ENCODE measurements at regions not wholly inside any gene's neighbourhood (a gene's known extent, or its start where the extent isn't known, plus 50 kb on each side); places are given as distances from the start of the nearest gene placed in this dataset.
"Not testable (repeated sequence)": the region's sequence is repeated elsewhere in the genome, so short reads cannot be mapped to it uniquely, and the experiment has no call there.

DNA sequence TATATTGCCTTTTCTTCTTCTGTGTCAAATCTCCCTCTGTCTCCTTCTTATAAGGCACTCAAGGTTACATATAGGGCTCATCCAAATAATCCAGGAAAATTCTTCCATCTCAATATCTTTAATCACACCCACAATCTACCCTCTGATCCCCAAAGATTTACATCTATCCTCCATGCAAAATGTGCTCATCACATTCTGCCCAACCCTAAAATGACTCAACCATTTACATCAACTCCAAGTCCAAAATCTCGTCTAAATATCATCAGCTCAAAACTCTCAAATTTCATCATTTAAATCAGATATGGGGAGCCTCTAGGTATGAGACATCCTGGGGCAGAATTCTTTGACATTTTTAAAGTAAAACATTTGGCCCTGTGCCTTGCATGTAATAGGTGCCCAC is 1349.8 kb downstream of the SUCLG1 start:
- DNase-seq = no peak

DNA sequence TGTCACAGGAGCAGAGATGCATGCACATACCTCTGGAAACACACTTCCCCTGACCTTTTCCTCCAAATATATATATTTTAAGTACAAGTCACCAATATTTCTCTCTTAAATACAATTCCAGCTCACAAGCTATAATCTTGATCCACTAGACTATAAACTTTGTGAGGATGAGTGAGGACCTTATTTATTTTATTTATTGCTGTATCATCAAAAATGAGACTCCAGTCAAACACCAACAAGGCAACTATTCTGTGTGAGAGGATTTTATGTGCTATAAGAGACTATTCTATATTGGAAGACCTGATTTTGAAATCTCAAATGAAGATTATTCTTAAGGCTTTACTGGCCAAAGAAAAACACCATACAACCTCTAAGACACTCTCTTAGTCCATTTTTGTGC is 1352.2 kb downstream of the SUCLG1 start:
- DNase-seq = no peak

DNA sequence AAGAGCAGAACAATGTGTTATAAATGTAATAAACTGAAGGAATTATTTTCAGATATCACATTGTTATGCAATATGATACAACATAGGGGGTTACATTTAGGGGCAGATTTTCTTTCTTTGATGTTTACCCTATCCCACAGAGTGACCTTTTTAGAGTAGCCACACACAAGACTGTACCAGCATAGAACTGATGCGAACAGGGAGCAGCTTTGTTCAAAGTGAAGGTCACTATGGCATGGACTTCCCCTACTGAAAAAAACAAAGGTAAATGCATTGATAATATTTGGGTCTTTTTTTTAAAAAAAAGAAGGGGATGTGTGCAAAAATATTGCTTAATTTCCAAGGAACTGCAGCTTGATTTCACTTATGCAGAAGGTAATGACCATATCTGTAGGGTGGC is 1354.9 kb downstream of the SUCLG1 start:
- no peak for DNase-seq

DNA sequence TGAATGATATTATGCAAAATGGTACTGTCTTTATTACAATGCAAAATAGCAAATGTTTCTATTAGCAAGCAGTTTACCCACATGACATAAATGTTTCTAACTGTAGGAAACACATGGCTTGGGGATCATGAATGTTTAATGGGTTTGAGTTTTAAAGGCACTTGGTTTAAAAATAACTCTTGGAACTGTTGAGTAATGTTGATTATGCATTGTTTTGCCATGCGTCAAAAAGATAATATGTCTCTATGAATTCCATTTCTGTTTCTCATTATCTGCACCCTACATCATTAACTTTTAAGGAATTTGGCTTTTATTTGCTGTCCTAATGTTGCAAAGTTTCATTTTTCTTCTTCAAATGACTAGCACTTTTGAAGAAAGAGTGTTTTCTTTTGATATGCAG is 1355.5 kb downstream of the SUCLG1 start:
- DNase-seq = no peak

DNA sequence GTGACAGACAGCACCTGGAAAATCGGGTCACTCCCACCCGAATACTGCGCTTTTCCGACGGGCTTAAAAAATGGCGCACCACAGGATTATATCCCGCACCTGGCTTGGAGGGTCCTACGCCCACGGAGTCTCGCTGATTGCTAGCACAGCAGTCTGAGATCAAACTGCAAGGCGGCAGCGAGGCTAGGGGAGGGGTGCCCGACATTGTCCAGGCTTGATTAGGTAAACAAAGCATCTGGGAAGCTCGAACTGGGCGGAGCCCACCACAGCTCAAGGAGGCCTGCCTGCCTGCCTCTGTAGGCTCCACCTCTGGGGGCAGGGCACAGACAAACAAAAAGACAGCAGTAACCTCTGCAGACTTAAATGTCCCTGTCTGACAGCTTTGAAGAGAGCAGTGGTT is 1370.0 kb downstream of the SUCLG1 start:
- not testable (repeated sequence) for DNase-seq

DNA sequence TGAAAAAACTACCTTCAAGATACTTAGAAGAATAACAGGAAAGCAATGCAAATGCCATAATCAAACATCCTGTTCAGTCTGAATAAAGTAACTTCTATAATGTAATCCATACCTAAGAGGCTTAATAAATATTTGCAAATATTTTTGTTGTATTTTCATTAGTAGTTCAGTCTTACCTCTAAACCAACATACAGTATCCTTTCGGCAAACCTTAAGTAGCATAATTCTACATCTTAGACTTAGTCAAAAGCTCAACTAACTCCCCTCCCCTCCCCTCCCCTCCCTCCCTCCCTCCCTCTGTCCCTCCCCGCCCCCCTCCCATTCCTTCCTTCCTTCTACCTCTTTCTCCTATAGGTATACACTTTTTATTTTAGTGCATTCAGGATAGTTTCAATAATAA is 1373.2 kb downstream of the SUCLG1 start:
- DNase-seq = no peak

DNA sequence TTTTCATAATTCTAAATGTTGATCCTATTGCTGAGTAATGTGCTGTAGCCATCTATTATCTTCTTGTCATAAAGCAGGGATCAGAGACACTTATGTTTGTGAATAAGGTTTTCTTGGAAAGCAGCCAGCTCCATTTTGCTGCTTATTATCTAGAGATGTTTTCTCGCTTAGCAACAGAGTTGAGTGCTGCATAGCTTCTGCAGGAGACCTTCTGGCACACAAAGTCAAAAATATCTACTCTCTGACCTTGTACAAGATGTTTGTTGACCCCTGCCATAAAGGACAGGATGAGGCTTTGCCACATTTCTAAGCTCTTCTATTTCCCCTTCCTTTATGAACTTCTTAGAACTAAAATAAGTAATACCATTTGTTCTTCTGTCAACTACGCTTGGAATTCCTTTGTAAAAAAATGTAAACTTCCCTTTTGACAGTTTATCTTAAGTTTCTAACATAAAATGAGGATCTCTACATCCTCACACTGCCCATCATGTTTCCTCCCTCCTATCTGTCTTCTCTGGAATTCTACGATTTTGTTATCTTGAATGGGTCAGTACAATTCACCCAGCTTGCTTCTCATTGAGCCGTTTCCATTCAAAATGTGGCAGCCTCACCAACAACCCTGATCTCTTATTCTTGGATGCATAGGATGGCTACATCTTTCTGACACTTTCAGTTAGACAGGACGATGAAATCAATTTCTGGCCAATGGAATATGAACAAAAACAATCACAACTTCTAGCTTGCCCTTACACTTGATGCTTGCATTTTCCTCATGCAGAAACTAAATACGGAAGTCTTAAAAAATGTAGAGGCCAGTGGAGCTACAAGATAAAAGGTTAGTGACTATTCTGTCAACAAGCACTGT is 1377.0 kb downstream of the SUCLG1 start:
- no peak for DNase-seq

DNA sequence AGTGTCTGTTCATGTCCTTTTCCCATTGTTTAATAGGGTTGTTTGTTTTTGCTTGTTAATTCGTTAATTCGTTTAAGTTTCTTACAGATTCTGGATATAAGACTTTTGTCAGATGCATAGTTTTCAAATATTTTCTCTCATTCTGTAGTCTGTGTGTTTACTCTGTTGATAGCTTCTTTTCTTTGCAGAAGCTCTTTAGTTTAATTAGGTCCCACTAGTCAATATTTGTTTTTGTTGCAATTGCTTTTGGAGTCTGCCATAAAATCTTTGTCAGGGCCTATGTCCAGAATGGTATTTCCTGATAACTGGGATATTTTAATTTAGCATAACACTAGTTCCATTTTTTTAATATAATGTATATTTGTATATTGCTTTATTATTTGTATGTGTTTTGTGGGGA is 1380.1 kb downstream of the SUCLG1 start:
- no peak for DNase-seq

DNA sequence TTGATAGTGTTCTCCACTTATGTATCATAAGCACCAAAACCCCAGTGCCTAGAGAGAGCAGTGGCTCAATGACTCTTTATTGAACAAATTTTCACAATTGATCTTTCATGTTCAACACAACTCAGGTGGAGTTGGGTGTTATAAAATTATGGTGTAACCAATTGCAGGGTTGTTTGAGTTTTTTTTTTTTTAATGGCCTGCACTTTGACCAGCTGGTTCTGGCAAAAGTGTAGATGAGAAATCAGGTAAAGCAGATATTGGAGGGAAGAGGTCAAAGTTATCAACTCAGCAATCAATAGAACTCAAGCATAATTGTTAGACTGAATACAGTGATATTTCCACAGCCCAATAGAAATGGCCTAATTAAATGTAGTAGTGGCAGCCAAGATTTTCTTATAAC is 1386.3 kb downstream of the SUCLG1 start:
- no peak for DNase-seq

DNA sequence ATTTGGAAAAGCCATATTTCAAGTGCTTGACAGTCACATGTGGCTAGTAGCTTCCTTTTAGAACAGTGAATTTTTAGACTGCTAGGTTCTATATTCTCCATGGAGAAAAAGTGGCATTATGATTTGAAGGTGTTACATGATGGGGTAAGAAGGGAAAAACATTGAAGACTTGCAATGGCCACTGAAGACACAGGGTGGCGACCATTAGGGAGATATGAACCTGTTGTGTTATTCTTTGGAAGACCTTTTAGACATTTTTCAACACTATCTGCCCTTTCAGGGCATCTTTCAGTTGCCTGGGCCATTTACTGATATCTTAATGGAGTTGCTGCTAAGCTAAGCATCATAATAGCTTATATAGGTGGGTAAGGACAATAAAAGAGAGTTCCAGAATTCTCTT is 1387.2 kb downstream of the SUCLG1 start:
- DNase-seq = no peak

DNA sequence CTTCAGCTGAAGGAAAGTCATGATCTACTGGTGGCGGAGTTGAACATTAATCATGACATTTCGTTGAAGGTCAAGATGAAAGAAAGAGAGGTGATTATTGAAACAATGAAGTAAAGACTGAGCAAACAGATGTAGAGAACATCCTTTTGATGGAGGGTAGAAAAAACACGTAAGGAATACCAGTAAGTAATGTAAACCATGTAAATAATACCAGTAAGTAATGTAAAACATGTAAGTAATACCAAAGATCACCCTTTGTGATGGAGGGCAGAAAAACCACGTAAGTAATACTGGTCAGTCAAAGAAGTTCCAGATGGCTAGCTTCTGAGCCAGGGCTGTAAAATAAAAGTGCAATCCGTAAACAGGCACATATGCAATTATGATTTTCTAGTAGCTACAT is 1387.7 kb downstream of the SUCLG1 start:
- no peak for DNase-seq

DNA sequence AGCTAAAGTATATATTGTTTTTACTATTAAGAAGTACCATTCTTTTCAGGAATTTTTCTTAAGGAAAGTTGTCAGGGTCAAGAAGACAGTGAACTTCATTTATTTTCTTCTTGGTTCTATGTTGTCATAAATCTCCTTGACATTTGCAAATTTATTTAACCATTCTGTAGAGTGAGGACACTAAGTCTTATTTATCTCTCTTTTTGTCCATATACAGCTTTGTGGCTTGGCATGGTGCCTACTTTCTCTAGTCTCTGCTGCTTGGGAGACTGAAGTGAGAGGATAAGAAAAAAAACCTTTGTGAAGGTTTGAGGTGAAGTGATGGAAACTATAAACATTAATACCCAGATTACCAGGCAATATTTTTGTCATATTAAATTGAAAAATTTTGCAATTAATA is 1389.4 kb downstream of the SUCLG1 start:
- DNase-seq = no peak

DNA sequence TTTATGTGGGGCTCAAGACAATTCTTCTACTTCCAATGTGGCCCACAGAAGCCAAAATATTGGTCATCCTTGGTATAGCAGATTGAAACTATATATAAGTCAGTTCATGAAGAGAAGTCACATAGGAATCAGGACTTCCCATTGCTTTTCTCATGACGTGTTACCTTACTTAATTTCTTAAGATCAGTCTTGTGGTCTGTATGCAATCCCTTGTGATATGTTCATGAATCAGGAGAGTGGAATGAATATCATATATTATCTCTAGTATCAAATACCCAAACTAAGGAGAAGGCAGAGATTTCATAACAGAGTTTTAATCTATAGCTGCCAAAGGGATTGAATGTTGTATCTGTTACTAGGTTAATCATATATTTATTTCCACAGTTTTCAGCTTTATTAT is 1390.4 kb downstream of the SUCLG1 start:
- no peak for DNase-seq

DNA sequence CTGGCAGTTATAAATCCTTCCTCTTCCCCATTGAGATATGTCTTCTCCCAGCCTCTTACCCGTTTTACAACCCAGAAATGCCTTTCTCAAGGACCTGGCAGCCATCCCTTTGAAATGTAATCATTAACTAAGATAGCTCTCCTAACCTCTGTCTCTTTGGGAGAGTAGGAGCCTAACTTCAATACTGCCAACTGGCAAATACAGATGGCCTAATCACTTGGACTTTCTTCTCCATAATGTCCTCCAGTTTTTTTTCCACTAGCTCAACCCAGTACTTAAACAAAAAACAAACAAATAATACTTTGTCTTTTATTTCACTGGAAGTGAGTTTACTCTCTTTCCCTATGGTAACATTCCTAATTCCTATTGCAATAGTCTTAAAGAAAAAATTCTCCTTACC is 1391.1 kb downstream of the SUCLG1 start:
- no peak for DNase-seq

DNA sequence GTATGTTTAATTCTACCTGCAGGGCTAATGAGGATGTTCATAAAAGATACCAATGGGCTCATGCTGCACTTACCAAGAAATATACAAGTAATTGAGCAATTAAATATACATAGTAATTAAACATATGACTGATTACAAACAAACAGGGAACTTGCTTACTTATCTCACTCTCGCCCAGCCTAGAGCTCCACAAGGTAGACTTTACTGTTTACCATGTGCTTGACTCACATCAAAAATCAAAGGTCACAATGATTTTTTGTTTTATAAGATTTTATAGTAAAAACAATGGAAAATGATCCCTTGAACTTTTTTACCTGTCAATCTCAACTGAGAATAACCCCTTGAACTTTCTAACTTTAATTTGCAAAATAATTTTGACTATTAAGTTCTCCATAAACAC is 1395.1 kb downstream of the SUCLG1 start:
- DNase-seq = no peak

DNA sequence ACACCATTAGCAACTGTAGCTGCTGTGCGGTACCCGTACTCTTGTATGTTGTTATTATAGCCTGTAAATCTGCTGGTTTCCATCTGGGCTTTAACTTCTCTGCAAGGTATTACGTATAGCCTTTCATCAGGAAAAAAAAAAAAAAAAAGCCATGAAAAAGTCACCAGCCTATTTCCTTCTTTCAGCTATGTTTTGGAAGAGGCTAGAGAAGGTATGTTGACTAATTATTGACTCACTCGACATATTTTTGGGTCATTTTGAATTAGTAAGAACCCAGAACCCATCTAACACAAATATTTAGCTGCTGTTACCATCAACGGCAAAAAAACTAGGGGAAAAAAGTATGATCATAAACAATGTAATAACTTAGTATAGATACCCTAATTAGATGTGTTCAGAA is 1395.6 kb downstream of the SUCLG1 start:
- DNase-seq = no peak

DNA sequence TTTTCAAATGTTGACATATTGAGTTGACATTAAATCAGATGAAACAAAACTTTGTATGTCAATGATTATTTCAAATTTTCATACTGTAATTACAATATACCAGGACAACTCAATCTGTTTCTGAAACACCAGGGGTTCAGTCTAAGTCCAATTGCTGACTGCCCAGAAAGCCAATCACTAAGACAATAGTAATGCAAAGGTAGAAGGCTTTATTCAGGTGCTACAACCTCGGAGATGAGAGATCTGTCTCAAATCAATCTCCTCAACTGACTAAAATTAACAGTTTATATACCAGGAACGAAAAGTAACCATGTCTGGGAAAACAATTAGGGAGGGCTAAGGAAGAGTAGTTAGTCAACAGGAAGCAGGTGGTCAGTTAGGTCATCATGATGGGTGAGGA is 1400.4 kb downstream of the SUCLG1 start:
- no peak for DNase-seq

DNA sequence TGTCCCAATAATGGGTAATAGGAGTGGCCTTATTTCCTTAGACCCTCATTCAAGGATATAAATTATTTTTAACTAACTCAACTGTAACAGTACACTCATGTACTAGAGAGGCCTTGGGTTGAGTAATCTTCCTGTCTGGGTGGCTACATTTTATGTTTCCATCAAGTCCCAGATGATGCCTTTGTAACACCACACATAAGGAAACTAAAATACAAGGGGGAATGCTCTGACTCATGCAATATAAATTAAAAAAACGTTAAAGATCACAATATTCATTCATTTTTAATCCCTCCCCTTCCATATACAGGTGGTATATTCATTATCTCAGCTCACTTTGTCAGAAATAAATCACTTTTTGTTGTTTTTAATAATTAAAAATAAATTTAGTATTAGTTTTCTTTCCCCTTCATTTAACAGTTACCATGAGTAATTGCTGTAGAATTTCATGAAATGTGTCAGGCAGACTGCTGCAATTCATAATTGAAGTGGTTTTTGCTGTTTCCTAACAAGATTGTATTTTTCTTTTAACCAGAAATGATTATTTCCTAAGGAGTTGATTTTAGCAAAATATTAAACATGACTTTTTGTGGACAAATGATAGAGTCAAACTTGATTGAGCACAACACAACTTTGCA is 1403.6 kb downstream of the SUCLG1 start:
- no peak for DNase-seq

DNA sequence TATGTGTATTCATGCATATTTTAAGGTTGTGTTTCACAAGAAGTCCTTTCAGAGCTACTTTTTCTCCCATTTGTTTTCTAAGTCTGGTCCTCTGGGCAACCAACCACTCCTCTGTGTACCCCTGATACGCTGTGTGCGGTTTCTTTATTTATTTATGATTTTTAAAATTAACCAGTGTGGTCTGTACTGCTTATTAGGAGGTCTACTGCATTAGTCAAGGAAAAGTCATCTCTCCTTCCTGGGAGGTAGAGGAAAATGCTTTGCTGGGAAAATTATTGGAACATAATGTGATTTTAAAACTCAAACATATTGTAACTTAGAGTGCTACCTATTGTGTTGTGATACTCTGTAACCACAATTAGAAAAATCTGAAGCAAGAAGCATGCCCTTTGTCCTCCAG is 1404.3 kb downstream of the SUCLG1 start:
- no peak for DNase-seq

DNA sequence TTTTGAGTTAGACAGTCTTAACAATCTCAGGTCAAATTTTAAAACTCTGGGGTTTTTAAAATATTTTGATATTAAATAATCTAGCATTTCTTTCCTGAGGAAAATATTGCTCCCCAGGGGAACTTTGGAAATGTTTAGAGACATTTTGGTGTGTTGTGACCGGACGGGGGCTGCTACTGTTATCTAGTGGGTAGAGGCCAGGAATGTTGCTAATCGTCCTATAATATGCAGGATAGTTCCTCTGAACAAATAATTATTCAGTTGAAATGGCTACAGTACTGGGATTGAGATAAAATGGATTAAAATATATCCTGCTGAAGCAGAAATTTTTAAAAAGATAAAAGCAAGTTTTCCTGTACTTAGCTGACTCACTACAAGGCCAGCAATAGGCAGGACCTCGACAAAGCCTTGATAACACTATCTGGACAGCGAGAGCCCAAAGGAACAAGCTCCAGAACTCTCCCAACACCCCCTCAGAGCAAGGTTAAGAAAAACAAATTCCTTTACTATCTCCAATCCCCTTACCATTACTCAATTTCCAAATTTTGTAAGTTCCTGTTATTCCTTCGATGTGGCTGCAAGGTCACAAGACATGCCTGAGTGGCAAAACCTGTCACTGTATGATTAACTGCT is 1407.4 kb downstream of the SUCLG1 start:
- DNase-seq = no peak

DNA sequence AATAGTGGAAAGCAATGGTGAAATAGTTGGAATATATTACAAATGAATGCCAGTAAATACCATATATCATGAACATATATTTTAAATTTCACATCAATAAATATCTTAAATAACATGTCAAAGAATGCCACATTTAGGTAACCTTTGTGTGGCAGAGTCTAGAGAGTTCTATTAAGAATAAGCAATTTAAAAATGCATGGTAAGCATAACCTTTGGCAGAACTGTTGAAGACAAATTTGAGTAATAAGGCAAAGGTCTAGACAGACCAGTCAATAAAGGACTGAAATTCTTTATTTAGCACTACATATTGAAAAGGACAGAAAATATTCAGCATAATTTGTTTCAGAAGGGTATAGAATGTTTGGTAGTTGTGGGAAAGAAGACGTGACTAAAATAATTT is 1417.0 kb downstream of the SUCLG1 start:
- no peak for DNase-seq

DNA sequence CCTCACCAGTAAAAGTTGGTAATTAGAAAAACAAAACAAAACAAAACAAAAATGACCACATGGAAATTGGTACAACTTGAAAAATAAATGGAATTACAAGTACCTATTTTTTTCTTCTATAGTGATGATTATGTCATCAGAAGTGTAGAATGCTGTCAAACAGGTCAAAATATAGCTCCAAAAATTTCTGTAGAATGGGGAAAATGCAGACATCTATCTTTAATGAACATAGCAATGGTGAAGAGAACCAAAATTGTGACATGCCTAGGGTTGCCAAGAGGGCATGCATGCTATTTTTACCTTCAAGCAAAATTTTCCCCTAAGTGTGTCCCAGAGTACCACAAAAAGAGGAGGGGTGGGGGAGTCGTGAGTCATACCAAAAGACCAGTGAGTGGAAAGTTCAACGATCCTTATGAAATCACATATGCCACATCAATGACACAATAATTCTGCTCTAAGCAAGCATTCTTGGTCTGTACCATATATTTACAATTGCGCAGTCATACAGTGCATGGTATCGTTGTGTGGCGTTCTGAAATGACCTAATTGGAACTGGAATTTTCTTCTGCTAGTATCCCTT is 1436.4 kb downstream of the SUCLG1 start:
- no peak for DNase-seq

DNA sequence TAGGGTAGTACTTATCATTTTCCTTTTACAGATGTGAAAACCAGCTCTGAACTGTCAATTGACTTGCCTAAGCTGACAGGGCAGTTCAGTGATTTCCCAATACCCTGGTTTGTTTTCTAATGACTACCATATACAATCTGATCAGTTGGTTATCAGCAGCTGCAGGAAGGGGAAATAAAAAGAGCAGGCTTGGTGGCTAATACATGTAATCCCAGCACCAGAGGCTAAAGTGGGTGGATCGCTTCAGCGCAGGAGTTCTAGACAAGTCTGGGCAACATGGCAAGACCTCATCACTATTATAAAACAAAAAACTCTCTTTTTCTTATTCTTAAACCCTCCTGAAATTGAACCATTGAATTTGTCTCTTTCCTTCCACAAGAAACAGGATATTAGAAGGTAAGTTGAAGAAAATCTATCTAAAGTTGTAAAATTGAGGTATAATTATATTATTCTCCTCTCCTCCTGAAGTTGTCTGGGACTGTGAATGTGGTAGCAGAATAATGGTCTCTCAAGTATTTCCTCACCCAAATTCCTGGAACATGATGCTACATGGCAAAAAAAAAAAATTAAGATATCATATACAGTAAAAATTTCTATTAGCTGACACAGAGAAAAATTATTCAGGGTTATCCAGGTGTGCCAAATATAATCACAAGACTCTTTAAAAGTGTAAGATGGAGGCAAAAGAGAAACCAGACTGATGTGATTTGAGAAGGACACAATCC is 1441.6 kb downstream of the SUCLG1 start:
- DNase-seq = no peak

Data from right kidney (tissue), 1 donor.